GM10266 (cell line): ENCODE measurements at regions not wholly inside any gene's neighbourhood (a gene's known extent, or its start where the extent isn't known, plus 50 kb on each side); places are given as distances from the start of the nearest gene placed in this dataset.

Experiments used
- DNase-seq: peaks from one replicate; pipeline ENCODE4 v3.0.0; 2012; ENCODE audit errors: extremely low spot score
- TF ChIP-seq, protein P1 (sequence below): IDR thresholded peaks from 2 replicates; pipeline ENCODE4 v1.5.1; 2012; ENCODE audit warnings: mild to moderate bottlenecking, low read depth; ENCODE audit not compliant: control insufficient read depth, insufficient read depth; ENCODE audit errors: missing control alignments

DNA sequence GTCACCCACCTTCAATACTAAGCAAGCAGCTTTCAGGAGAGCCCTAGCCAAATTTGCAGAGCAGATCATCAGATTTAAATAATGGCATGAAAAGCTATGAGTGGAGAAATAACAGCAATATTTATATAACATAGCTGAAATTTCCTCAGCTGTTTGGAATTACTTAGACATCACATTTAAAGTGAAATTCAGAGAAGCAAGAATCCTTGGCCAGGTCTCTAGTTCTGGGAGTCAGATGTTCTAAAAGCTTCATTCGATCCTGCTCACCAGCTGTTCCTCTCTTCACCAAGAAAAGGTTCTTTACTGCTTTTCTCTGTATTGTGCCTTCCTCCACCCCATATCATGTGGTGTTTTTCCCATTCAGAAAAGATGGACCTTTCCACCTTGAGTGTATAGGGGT lies 152.3 kb upstream of the JAG1 start:
- DNase-seq, result no peak
- TF ChIP-seq, protein P1, sequence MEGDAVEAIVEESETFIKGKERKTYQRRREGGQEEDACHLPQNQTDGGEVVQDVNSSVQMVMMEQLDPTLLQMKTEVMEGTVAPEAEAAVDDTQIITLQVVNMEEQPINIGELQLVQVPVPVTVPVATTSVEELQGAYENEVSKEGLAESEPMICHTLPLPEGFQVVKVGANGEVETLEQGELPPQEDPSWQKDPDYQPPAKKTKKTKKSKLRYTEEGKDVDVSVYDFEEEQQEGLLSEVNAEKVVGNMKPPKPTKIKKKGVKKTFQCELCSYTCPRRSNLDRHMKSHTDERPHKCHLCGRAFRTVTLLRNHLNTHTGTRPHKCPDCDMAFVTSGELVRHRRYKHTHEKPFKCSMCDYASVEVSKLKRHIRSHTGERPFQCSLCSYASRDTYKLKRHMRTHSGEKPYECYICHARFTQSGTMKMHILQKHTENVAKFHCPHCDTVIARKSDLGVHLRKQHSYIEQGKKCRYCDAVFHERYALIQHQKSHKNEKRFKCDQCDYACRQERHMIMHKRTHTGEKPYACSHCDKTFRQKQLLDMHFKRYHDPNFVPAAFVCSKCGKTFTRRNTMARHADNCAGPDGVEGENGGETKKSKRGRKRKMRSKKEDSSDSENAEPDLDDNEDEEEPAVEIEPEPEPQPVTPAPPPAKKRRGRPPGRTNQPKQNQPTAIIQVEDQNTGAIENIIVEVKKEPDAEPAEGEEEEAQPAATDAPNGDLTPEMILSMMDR, result no peak

DNA sequence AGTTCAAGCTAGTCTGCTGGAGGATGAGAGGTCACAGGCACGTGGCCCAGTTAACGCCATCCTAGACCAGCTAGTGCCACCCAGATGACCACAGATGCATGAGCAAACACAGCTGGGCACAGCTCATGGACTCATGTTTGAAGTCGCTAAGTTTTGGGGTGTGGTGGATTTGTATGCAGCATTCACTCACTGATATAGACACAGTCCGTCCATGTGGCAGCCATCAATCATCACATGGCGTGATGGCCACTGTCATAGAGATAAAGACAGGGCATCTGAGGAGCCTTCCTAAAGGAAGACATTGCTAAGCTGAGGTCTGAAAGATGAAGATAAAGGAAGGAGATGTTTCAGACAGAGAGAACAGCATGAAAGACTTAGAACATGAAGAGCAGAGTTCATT lies 154.4 kb upstream of the JAG1 start:
- TF ChIP-seq, protein P1, result no peak
- DNase-seq, result no peak

DNA sequence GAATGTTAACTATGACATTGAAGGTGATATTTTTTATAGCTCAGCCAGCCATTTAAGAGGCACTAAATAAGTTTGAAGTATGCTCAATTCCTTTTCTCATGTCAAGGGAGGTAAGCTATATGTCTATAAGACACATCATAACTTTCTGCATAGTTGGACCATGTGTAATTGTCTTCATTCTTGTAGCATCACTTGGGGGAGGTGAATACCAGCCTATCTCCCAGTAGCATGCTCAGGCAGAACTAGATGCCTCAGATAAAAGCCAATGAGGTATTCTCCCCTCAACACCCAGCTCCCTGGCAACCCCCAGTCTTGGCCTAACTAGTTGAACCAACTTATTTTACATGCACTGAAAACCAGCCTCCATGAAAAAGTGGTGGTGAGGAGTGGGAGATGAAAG lies 158.3 kb upstream of the JAG1 start:
- TF ChIP-seq, protein P1, result no peak
- DNase-seq, result no peak

DNA sequence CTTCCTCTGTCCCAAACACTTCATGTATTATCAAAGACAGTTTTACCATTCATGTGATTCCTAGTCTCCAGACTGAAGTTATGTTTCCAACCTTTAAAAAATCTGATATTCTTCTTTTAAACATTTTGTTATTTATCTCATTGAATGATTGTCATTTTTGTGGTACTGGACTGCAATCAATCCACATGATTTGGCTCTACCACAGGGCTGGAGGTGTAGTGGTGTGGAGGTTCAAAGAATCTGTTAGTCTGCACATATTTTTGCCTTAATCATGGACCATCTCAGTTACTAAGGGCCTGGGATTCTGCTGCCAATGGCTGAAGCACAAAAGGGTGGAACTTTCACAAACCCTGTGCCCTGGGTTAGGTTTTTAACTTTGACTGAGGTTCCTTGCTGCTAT lies 164.1 kb upstream of the JAG1 start:
- DNase-seq, result no peak
- TF ChIP-seq, protein P1, result no peak

DNA sequence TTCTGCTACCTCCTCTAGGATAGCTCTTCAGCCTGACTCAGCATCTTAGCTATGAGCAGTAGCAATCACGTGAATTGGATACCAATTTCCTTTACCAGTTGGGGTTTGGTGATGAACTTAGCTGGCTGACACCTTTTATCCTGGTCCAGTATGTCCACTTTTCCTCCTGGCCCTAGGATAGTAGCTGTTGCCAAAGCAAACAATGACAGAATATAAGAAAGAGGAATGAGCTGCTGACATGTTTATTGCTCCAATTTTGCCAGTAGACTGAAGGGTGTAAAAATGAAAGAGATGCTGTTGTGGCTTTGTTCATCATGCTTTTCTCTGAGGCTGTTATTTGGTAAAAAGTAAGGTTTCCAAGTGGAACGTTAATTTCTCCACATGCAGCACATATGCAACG lies 168.3 kb upstream of the JAG1 start:
- TF ChIP-seq, protein P1, result no peak
- no peak for DNase-seq

DNA sequence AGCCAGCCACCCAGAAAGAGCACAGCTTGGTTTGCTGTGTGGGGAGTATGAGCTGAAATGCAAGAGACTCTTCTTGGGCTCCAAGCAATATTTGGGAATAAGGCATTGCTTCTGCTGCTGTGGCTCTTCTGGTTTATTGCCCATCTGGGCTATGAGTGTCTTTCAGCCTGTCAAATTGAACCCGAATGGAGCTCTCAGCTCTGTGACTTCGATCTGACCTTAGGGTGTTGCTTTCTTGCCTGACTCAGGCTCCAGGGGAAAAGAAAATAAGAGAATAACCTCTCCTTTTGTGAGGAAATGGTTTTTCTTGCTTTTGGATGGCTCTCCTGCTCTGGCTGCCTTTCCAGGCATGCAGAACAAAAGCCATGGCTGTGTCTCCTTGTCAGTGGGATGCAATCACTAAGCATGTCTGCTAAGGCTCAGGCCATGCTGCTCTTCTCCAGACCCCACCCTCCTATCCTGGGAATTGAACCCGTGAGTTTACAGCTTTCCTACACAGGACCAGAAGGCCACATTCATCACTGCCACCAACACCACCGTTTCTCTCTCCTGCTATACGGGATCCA lies 169.4 kb upstream of the JAG1 start:
- no peak for DNase-seq
- TF ChIP-seq, protein P1, result no peak

DNA sequence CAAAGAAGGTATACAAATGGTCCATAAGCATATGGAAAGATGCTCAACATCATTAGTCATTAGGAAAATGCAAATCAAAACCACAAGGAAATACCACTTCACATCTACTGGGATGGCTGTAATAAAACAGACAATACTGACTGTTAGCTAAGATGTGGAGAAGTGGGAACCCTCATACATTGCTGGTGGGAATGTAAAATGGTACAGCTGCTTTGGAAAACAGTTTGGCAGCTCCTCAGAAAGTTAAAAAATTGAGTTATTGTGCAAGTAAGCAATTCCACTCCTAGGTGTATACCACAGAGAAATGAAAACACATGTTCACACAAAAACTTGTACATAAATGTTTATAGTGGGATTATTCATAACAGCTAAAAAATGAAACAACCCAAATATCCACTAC lies 173.0 kb upstream of the JAG1 start:
- no peak for DNase-seq
- TF ChIP-seq, protein P1, result no peak
